Hepatocyte (in vitro differentiated cells): ENCODE measurements at regions not wholly inside any gene's neighbourhood (a gene's known extent, or its start where the extent isn't known, plus 50 kb on each side); places are given as distances from the start of the nearest gene placed in this dataset.

ENCODE experiments used
- DNase-seq: peaks from one replicate; pipeline ENCODE4 v3.0.0-alpha.2; 2016; ENCODE audit warnings: low spot score
- H2AFZ ChIP-seq: fragments of 200-600 bp; sonication (generic); 2 replicates; pipeline ENCODE4 v1.6.0; 2016; ENCODE audit warnings: antibody characterized with exemption, mild to moderate bottlenecking
- H3K27ac ChIP-seq: fragments of 200-600 bp; sonication (generic); 2 replicates; pipeline ENCODE4 v1.5.1; 2016; ENCODE audit warnings: mild to moderate bottlenecking
- H3K27me3 ChIP-seq: fragments of 200-600 bp; sonication (generic); 2 replicates; pipeline ENCODE4 v1.6.1; 2016
- H3K36me3 ChIP-seq: fragments of 200-600 bp; sonication (generic); replicated peaks from 2 replicates; pipeline ENCODE4 v1.5.1; 2016; ENCODE audit warnings: low read depth; ENCODE audit not compliant: insufficient read depth
- H3K4me1 ChIP-seq: fragments of 200-600 bp; sonication (generic); 2 replicates; pipeline ENCODE4 v1.5.1; 2016; ENCODE audit warnings: mild to moderate bottlenecking, moderate library complexity; ENCODE audit not compliant: insufficient read depth
- H3K4me2 ChIP-seq: fragments of 200-600 bp; sonication (generic); 2 replicates; pipeline ENCODE4 v1.6.0; 2016
- H3K4me3 ChIP-seq: fragments of 200-600 bp; sonication (generic); 2 replicates; pipeline ENCODE4 v1.5.1; 2016; ENCODE audit warnings: mild to moderate bottlenecking
- H3K79me2 ChIP-seq: fragments of 200-600 bp; sonication (generic); 2 replicates; pipeline ENCODE4 v1.6.0; 2017; ENCODE audit warnings: mild to moderate bottlenecking
- H3K9me2 ChIP-seq: fragments of 200-600 bp; sonication (generic); replicated peaks from 2 replicates; pipeline ENCODE4 v1.6.0; 2017; ENCODE audit warnings: mild to moderate bottlenecking; ENCODE audit not compliant: insufficient read depth
- H3K9me3 ChIP-seq: fragments of 200-600 bp; sonication (generic); 2 replicates; pipeline ENCODE4 v1.5.1; 2016; ENCODE audit warnings: low read depth, mild to moderate bottlenecking
- H4K20me1 ChIP-seq: fragments of 200-600 bp; sonication (generic); 2 replicates; pipeline ENCODE4 v1.6.0; 2016; ENCODE audit warnings: mild to moderate bottlenecking; ENCODE audit not compliant: insufficient read depth, poor library complexity, severe bottlenecking
- CTCF ChIP-seq: fragments of 200-600 bp; sonication (generic); IDR thresholded peaks from 2 replicates; pipeline ENCODE4 v1.5.1; 2016; ENCODE audit warnings: antibody characterized with exemption, mild to moderate bottlenecking; ENCODE audit not compliant: poor library complexity
- EZH2 ChIP-seq: fragments of 200-600 bp; sonication (generic); IDR thresholded peaks from 2 replicates; pipeline ENCODE4 v1.6.1; 2016; ENCODE audit warnings: antibody characterized with exemption, mild to moderate bottlenecking, borderline replicate concordance
- EZH2phosphoT487 ChIP-seq: fragments of 200-600 bp; sonication (generic); IDR thresholded peaks from one replicate; pipeline ENCODE4 v1.6.1; 2018; ENCODE audit warnings: antibody characterized with exemption, mild to moderate bottlenecking, low read depth, moderate library complexity; ENCODE audit not compliant: unreplicated experiment, severe bottlenecking
- WGBS: methylation state at CpG from one replicate; pipeline ENCODE4 v1.1.6; 2016; ENCODE audit warnings: low lambda C conversion rate; ENCODE audit errors: missing lambda C conversion rate; 5-methylcytosine and 5-hydroxymethylcytosine counted together

GRCh38 chr1:5651027-5651410 lies 341.2 kb downstream of the NPHP4 start:
- no peak overlapping the region for H2AFZ ChIP-seq
- no peak overlapping the region for H3K4me3 ChIP-seq
- no peak overlapping the region for H3K4me2 ChIP-seq
- H3K79me2 ChIP-seq = no peaks in the 10 kb centered on the region
- H3K36me3 ChIP-seq = no peaks in the 10 kb centered on the region
- H3K4me1 ChIP-seq = peaks cover 21% of the 10 kb centered on the region
- TF ChIP-seq EZH2 (no peak), CTCF (no peak), EZH2phosphoT487 (no peak)
- DNase-seq = no peak
- H3K9me2 ChIP-seq = no peaks in the 10 kb centered on the region
- no peaks in the 10 kb centered on the region for H3K9me3 ChIP-seq
- H3K27me3 ChIP-seq = no peaks in the 10 kb centered on the region
- no peak overlapping the region for H3K27ac ChIP-seq
- H4K20me1 ChIP-seq = no peaks in the 10 kb centered on the region
- 95% methylated on average over 13 of the region's 13 CpGs for WGBS

- Histone ChIP-seq H3K79me2 (no peaks in the 10 kb centered on the region), H4K20me1 (no peaks in the 10 kb centered on the region), H3K27me3 (no peaks in the 10 kb centered on the region), H3K36me3 (no peaks in the 10 kb centered on the region), H3K27ac (no peak overlapping the region), H2AFZ (no peak overlapping the region), H3K9me2 (no peaks in the 10 kb centered on the region), H3K9me3 (no peaks in the 10 kb centered on the region), H3K4me1 (peaks cover 21% of the 10 kb centered on the region), H3K4me2 (no peak overlapping the region), H3K4me3 (no peak overlapping the region)
- WGBS = 81% methylated on average over 22 of the region's 22 CpGs
- no peak for TF ChIP-seq EZH2phosphoT487
- no peak for TF ChIP-seq EZH2
- TF ChIP-seq CTCF = no peak
- DNase-seq = no peak
These were observed 341.8 kb downstream of the NPHP4 start for GRCh38 chr1:5650283-5651026.

GRCh38 chr1:5649795-5650194 lies 342.4 kb downstream of the NPHP4 start:
- peaks cover 21% of the 10 kb centered on the region for H3K4me1 ChIP-seq
- H3K9me2 ChIP-seq = no peaks in the 10 kb centered on the region
- H3K27ac ChIP-seq = no peak overlapping the region
- H3K27me3 ChIP-seq = no peaks in the 10 kb centered on the region
- DNase-seq = peak; percentile 3
- no peak overlapping the region for H3K4me2 ChIP-seq
- H3K36me3 ChIP-seq = no peaks in the 10 kb centered on the region
- H3K4me3 ChIP-seq = no peak overlapping the region
- no peak overlapping the region for H2AFZ ChIP-seq
- H4K20me1 ChIP-seq = no peaks in the 10 kb centered on the region
- H3K9me3 ChIP-seq = no peaks in the 10 kb centered on the region
- 94% methylated on average over 5 of the region's 5 CpGs for WGBS
- no peaks in the 10 kb centered on the region for H3K79me2 ChIP-seq
- no peak for TF ChIP-seq EZH2phosphoT487
- TF ChIP-seq CTCF = no peak
- no peak for TF ChIP-seq EZH2
